HepG2 (cell line): ENCODE measurements at regions not wholly inside any gene's neighbourhood (a gene's known extent, or its start where the extent isn't known, plus 50 kb on each side); places are given as distances from the start of the nearest gene placed in this dataset.

Source experiments
- ATAC-seq: fragments of 200-7000 bp; cut with Tn5 transposase; 3 replicates; pipeline ENCODE4 v1.9.1; 2020; ENCODE audit warnings: mild to moderate bottlenecking, moderate library complexity
- BruUV-seq: library from RNA; stranded (reverse); fragments of 400-500 nt; replicated peaks from 2 replicates; lab custom pipeline; 2021; lab: Mats Ljungman, UMichigan
- CTCF ChIA-PET: fragments of 300-600 bp; formaldehyde crosslinking; extraction: SDS; loops from one replicate; lab custom pipeline; 2021; ENCODE audit warnings: low total read pairs, inconsistent platforms, low intra/inter-chr PET ratio; lab: Yijun Ruan, JAX
- POLR2A ChIA-PET: fragments of 350-600 bp; sonication (Branson Sonifier 250); formaldehyde crosslinking; loops from one replicate; lab custom pipeline; 2020; ENCODE audit warnings: antibody characterized with exemption, inconsistent platforms; lab: Yijun Ruan, JAX
- DNase-seq: peaks from one replicate; pipeline ENCODE4 v3.0.0-alpha.2; 2015; ENCODE audit warnings: low spot score
- FAIRE-seq: peaks from 3 replicates; lab custom pipeline; 2011; peaks lifted over from hg19 to GRCh38; lab: Jason Lieb, UNC
- H2AFZ ChIP-seq: one replicate; pipeline ENCODE4 v1.6.1; 2011; ENCODE audit warnings: low read length, inconsistent platforms
- H3K27ac ChIP-seq: fragments of 300-600 bp; 3 replicates; pipeline ENCODE4 v1.8.0; 2011; ENCODE audit warnings: mixed run types, mild to moderate bottlenecking, mixed read lengths, low read length, inconsistent platforms; ENCODE audit not compliant: insufficient read depth; ENCODE audit errors: extremely low read length
- H3K27me3 ChIP-seq, 2 experiments: fragments of 200-600 bp in 1 of 2; 2 replicates in 1 of 2; 3 replicates in 1 of 2; pipeline versions ENCODE4 v1.6.0 to v1.8.0; 2011; ENCODE audit warnings: low read length in 2 of 2, mild to moderate bottlenecking in 2 of 2, moderate library complexity in 2 of 2, inconsistent platforms in 1 of 2; ENCODE audit not compliant: insufficient read depth in 2 of 2, control insufficient read depth in 1 of 2
- H3K36me3 ChIP-seq, 2 experiments: fragments of 200-600 bp in 1 of 2; replicated peaks in 1 of 2; 2 replicates in 1 of 2; 3 replicates in 1 of 2; pipeline versions ENCODE4 v1.5.1 to v1.8.0; 2011; ENCODE audit warnings: low read length in 2 of 2, inconsistent platforms in 1 of 2; ENCODE audit not compliant: insufficient read depth in 2 of 2, control insufficient read depth in 1 of 2
- H3K4me1 ChIP-seq: 2 replicates; pipeline ENCODE4 v1.5.1; 2012; ENCODE audit warnings: low read length, inconsistent platforms; ENCODE audit not compliant: insufficient read depth
- H3K4me2 ChIP-seq: 2 replicates; pipeline ENCODE4 v1.6.0; 2011; ENCODE audit warnings: low read depth, low read length, inconsistent platforms
- H3K4me3 ChIP-seq, 3 experiments: fragments of 200-600 bp in 1 of 3; sonication (generic), shearing (Covaris generic) in 1 of 3; replicated peaks in 1 of 3; 2 replicates each; pipeline ENCODE4 v1.5.1; 2011 to 2016; ENCODE audit warnings: low read length in 3 of 3, inconsistent platforms in 2 of 3, low read depth in 2 of 3, mild to moderate bottlenecking in 2 of 3, control low read depth in 1 of 3, mixed read lengths in 1 of 3; ENCODE audit not compliant: insufficient read depth in 1 of 3
- H3K79me2 ChIP-seq: one replicate; pipeline ENCODE4 v1.6.1; 2011; ENCODE audit warnings: low read length, inconsistent platforms; ENCODE audit not compliant: insufficient read depth
- H3K9ac ChIP-seq: 2 replicates; pipeline ENCODE4 v1.6.0; 2011; ENCODE audit warnings: mild to moderate bottlenecking, low read depth, low read length, inconsistent platforms; ENCODE audit not compliant: insufficient read depth
- H3K9me3 ChIP-seq: 2 replicates; pipeline ENCODE4 v1.5.1; 2012; ENCODE audit warnings: mild to moderate bottlenecking, low read length
- H4K20me1 ChIP-seq: 2 replicates; pipeline ENCODE4 v1.6.0; 2011; ENCODE audit warnings: inconsistent platforms, mild to moderate bottlenecking, low read length, moderate library complexity; ENCODE audit not compliant: insufficient read depth
- IRX3 ChIP-seq: sonication (generic); formaldehyde crosslinking; IDR thresholded peaks from 2 replicates; pipeline ENCODE4 v1.8.1; 2023; ENCODE audit warnings: mild to moderate bottlenecking, low read depth, missing genetic modification reagents, borderline replicate concordance
- MED8 ChIP-seq: sonication (generic); formaldehyde crosslinking; IDR thresholded peaks from 2 replicates; pipeline ENCODE4 v1.8.1; 2023; ENCODE audit warnings: mild to moderate bottlenecking, missing genetic modification reagents; ENCODE audit not compliant: insufficient replicate concordance
- RBM39 ChIP-seq: fragments of 200-400 bp; formaldehyde crosslinking; IDR thresholded peaks from one replicate; pipeline ENCODE4 v1.6.1; 2018; ENCODE audit warnings: antibody characterized with exemption, mild to moderate bottlenecking, low read depth, low read length; ENCODE audit not compliant: poor library complexity, severe bottlenecking
- RFX1 ChIP-seq: fragments of 450-650 bp; IDR thresholded peaks from 2 replicates; pipeline ENCODE4 v1.6.1; 2017
- SMAD9 ChIP-seq: sonication (generic); formaldehyde crosslinking; IDR thresholded peaks from 2 replicates; pipeline ENCODE4 v1.5.1; 2020; ENCODE audit warnings: mild to moderate bottlenecking, missing genetic modification reagents
- SNRNP70 ChIP-seq: fragments of 200-400 bp; formaldehyde crosslinking; IDR thresholded peaks from 2 replicates; pipeline ENCODE4 v1.6.1; 2017; ENCODE audit warnings: mild to moderate bottlenecking, low read depth, low read length, moderate library complexity
- ZBTB21 ChIP-seq: sonication (generic); formaldehyde crosslinking; IDR thresholded peaks from 2 replicates; pipeline ENCODE4 v1.4.0; 2020; ENCODE audit warnings: missing genetic modification reagents
- ZBTB42 ChIP-seq: sonication (generic); formaldehyde crosslinking; IDR thresholded peaks from 2 replicates; pipeline ENCODE4 v1.5.0; 2020; ENCODE audit warnings: mild to moderate bottlenecking, missing genetic modification reagents
- ZFYVE20 ChIP-seq: sonication (generic); formaldehyde crosslinking; IDR thresholded peaks from 2 replicates; pipeline ENCODE4 v1.8.0; 2023; ENCODE audit warnings: low read depth, mild to moderate bottlenecking, moderate library complexity, missing genetic modification reagents, borderline replicate concordance
- ZNF382 ChIP-seq: sonication (generic); formaldehyde crosslinking; IDR thresholded peaks from 2 replicates; pipeline ENCODE4 v1.5.0; 2020; ENCODE audit warnings: missing genetic modification reagents, mild to moderate bottlenecking, borderline replicate concordance
- ZNF615 ChIP-seq: sonication (generic); formaldehyde crosslinking; IDR thresholded peaks from 2 replicates; pipeline ENCODE4 v1.5.0; 2020; ENCODE audit warnings: mild to moderate bottlenecking, missing genetic modification reagents, borderline replicate concordance
- ZNF652 ChIP-seq: IDR thresholded peaks from 2 replicates; pipeline ENCODE4 v1.6.1; 2016; ENCODE audit warnings: low read depth, borderline replicate concordance
- ZNF772 ChIP-seq: sonication (generic); formaldehyde crosslinking; IDR thresholded peaks from 2 replicates; pipeline ENCODE4 v1.5.0; 2020; ENCODE audit warnings: mild to moderate bottlenecking, missing genetic modification reagents
- ZSCAN30 ChIP-seq: sonication (generic); formaldehyde crosslinking; IDR thresholded peaks from 2 replicates; pipeline ENCODE4 v1.5.0; 2020; ENCODE audit warnings: mild to moderate bottlenecking, missing genetic modification reagents
- in situ Hi-C: cut with HindIII; loops from 2 replicates; pipeline ENCODE4 v1.10.0; 2017; ENCODE audit warnings: low pct_unique_long_range_greater_than_20kb; ENCODE audit not compliant: extremely low pct_ligation_motif_present
- intact Hi-C: fragments of 100-400 bp; cut with micrococcal nuclease; formaldehyde crosslinking; loops from one replicate; pipeline ENCODE4 v1.10.0; 2022; ENCODE audit not compliant: unreplicated experiment
- TF ChIP-seq, protein P1 (sequence below): sonication (generic); formaldehyde crosslinking; conservative IDR thresholded peaks from 2 replicates; pipeline ENCODE4 v1.8.0; 2022; ENCODE audit warnings: low read depth, missing genetic modification reagents
- TF ChIP-seq, protein P2 (sequence below): sonication (generic); formaldehyde crosslinking; IDR thresholded peaks from 2 replicates; pipeline ENCODE4 v1.5.1; 2020; ENCODE audit warnings: missing genetic modification reagents, mild to moderate bottlenecking, borderline replicate concordance

DNA sequence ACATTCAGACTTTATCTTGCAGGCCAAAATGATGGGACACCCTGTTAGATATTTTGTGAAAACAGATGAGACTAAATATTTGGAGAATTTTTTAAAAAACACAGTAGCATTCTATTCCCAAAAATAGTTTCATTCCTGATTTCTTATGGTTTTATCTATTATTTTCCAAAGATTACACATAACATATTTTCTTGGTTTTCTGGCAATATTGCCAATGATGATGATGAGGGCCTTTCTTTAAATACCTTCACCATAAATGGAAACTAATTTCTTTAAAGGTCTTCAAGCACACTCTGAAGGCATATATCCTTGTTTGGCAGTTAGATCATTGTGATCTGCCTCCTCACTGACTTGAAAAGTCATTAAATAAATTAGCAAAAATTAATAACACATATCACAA, 522.3 kb upstream of the LUZP2 start:
- POLR2A ChIA-PET = no interaction called here
- in situ Hi-C loops (no loop called here), intact Hi-C loops (no loop called here)
- no peak overlapping the region for H3K4me3 ChIP-seq
- ATAC-seq (no peak), DNase-seq (no peak), FAIRE-seq (no peak)
- CTCF ChIA-PET = no interaction called here
- no peaks in the 10 kb centered on the region for H3K27me3 ChIP-seq
- no peaks in the 10 kb centered on the region for H3K4me1 ChIP-seq
- H3K9ac ChIP-seq = no peak overlapping the region
- H2AFZ ChIP-seq = no peak overlapping the region
- no peak overlapping the region for H3K4me2 ChIP-seq
- no peaks in the 10 kb centered on the region for H3K79me2 ChIP-seq
- BruUV-seq = no TSS peak
- H4K20me1 ChIP-seq = no peaks in the 10 kb centered on the region
- H3K9me3 ChIP-seq = no peaks in the 10 kb centered on the region
- no peak overlapping the region for H3K27ac ChIP-seq
- H3K36me3 ChIP-seq = no peaks in the 10 kb centered on the region
- TF ChIP-seq ZNF772 = no peak
- TF ChIP-seq RFX1 = no peak
- TF ChIP-seq SNRNP70 = no peak
- TF ChIP-seq, protein P1, sequence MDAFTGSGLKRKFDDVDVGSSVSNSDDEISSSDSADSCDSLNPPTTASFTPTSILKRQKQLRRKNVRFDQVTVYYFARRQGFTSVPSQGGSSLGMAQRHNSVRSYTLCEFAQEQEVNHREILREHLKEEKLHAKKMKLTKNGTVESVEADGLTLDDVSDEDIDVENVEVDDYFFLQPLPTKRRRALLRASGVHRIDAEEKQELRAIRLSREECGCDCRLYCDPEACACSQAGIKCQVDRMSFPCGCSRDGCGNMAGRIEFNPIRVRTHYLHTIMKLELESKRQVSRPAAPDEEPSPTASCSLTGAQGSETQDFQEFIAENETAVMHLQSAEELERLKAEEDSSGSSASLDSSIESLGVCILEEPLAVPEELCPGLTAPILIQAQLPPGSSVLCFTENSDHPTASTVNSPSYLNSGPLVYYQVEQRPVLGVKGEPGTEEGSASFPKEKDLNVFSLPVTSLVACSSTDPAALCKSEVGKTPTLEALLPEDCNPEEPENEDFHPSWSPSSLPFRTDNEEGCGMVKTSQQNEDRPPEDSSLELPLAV (CRISPR knock-in tag) = no peak
- TF ChIP-seq MED8 = no peak
- TF ChIP-seq ZFYVE20 (CRISPR knock-in tag) = no peak
- no peak for TF ChIP-seq ZBTB42 (CRISPR knock-in tag)
- TF ChIP-seq SMAD9 (CRISPR knock-in tag) = no peak
- TF ChIP-seq ZSCAN30 (CRISPR knock-in tag) = no peak
- TF ChIP-seq ZBTB21 (CRISPR knock-in tag) = no peak
- no peak for TF ChIP-seq ZNF652 (CRISPR knock-in tag)
- no peak for TF ChIP-seq RBM39
- no peak for TF ChIP-seq ZNF615 (CRISPR knock-in tag)
- no peak for TF ChIP-seq ZNF382
- TF ChIP-seq, protein P2, sequence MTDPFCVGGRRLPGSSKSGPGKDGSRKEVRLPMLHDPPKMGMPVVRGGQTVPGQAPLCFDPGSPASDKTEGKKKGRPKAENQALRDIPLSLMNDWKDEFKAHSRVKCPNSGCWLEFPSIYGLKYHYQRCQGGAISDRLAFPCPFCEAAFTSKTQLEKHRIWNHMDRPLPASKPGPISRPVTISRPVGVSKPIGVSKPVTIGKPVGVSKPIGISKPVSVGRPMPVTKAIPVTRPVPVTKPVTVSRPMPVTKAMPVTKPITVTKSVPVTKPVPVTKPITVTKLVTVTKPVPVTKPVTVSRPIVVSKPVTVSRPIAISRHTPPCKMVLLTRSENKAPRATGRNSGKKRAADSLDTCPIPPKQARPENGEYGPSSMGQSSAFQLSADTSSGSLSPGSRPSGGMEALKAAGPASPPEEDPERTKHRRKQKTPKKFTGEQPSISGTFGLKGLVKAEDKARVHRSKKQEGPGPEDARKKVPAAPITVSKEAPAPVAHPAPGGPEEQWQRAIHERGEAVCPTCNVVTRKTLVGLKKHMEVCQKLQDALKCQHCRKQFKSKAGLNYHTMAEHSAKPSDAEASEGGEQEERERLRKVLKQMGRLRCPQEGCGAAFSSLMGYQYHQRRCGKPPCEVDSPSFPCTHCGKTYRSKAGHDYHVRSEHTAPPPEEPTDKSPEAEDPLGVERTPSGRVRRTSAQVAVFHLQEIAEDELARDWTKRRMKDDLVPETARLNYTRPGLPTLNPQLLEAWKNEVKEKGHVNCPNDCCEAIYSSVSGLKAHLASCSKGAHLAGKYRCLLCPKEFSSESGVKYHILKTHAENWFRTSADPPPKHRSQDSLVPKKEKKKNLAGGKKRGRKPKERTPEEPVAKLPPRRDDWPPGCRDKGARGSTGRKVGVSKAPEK = no peak
- TF ChIP-seq IRX3 (CRISPR knock-in tag) = no peak
